LNCaP clone FGC (cell line): ENCODE measurements at regions not wholly inside any gene's neighbourhood (a gene's known extent, or its start where the extent isn't known, plus 50 kb on each side); places are given as distances from the start of the nearest gene placed in this dataset.

Source experiments
- DNase-seq: peaks from one replicate; pipeline ENCODE4 v3.0.0-alpha.2; 2011; ENCODE audit warnings: low read depth
- H3K4me3 ChIP-seq: 2 replicates; pipeline ENCODE4 v1.5.1; 2011; ENCODE audit warnings: mild to moderate bottlenecking, low read depth, low read length, control low read depth
- TF ChIP-seq, protein P1 (sequence below): IDR thresholded peaks from 2 replicates; pipeline ENCODE4 v1.5.1; 2012; ENCODE audit warnings: mild to moderate bottlenecking; ENCODE audit not compliant: control insufficient read depth, insufficient read depth; ENCODE audit errors: extremely low read depth

DNA sequence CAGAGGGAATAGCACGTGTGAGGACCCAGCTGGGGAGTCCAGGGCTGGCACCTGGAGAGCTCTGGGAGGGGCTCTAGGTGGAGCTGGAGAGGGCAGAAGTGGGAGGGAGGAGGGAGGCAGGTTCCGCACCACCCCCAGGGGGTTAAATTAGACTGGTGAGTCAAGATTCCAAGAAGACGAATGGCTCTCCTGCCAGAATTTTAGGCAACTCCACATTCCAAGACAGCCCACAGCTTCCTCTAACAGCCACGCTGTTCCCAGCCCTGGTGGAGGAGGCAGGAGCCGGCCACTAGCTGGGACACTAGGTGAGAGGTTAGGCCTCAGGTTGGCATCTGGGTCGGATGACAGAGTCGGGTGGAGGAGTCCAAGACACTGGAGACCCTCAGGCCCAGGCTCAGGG lies 60.2 kb downstream of the TFAP2C start:
- H3K4me3 ChIP-seq, result no peak overlapping the region
- TF ChIP-seq, protein P1, sequence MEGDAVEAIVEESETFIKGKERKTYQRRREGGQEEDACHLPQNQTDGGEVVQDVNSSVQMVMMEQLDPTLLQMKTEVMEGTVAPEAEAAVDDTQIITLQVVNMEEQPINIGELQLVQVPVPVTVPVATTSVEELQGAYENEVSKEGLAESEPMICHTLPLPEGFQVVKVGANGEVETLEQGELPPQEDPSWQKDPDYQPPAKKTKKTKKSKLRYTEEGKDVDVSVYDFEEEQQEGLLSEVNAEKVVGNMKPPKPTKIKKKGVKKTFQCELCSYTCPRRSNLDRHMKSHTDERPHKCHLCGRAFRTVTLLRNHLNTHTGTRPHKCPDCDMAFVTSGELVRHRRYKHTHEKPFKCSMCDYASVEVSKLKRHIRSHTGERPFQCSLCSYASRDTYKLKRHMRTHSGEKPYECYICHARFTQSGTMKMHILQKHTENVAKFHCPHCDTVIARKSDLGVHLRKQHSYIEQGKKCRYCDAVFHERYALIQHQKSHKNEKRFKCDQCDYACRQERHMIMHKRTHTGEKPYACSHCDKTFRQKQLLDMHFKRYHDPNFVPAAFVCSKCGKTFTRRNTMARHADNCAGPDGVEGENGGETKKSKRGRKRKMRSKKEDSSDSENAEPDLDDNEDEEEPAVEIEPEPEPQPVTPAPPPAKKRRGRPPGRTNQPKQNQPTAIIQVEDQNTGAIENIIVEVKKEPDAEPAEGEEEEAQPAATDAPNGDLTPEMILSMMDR, result no peak
- DNase-seq, result no peak

DNA sequence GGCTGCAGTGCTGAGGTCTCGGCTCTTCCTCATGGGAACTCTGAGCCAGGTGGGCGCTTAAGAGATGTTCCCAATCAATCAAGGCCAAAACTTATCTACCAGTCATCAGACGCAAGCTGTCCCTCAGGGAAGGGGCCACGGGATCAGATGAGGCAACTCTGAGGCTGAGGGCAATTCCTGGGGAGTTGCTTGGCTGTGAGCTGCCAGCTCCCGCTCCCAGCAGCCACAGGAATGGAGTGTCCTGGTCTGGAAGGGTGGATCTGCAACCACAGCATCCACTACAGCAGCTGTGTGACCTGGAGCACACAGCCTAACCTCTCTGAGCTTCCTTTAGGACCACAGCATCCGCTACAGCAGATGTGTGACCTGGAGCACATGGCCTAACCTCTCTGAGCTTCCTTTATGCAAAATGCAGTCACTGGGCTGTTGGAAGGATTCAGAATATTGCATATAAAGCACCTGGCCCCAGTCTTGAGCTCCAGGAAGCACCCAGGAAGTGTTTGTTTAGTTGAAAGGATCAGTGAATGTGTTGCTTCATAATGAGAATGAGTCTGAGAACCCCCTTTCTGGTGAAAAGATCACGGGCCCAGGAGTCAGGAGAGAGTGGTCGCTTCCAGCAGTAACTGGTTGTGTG lies 60.9 kb downstream of the TFAP2C start:
- DNase-seq, result no peak
- H3K4me3 ChIP-seq, result no peak overlapping the region
- TF ChIP-seq, protein P1, result no peak

DNA sequence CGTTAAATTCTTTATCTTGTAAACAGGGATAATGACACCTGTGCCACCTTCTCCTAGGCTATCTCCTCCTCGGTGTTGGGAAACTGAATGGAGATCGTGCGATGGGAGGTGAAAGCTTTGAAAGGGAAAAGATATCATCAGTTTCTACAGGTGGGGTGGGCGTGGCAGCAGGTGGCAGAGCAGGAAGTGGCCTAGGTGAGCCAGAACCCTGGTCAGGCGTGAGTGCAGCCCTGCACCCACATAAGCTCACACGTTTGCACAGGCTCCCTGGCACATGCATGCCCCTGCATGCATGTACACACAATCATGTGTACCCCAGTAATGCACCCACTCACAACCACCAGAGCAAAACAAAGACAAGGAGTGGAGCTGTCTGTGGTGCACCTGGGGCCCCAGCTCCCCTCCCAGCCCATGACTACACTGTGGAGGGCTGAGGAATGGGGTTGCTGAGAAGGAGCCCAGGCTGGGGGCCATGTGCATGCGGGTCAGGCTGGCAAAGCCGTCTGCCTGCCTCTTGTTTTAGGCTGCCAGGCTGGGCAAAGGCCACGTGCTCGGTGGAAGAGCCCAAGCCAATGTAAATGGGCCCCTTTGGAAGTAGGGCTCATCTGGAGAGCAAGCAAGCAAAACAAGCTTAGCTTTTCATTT lies 61.5 kb downstream of the TFAP2C start:
- no peak overlapping the region for H3K4me3 ChIP-seq
- no peak for DNase-seq

DNA sequence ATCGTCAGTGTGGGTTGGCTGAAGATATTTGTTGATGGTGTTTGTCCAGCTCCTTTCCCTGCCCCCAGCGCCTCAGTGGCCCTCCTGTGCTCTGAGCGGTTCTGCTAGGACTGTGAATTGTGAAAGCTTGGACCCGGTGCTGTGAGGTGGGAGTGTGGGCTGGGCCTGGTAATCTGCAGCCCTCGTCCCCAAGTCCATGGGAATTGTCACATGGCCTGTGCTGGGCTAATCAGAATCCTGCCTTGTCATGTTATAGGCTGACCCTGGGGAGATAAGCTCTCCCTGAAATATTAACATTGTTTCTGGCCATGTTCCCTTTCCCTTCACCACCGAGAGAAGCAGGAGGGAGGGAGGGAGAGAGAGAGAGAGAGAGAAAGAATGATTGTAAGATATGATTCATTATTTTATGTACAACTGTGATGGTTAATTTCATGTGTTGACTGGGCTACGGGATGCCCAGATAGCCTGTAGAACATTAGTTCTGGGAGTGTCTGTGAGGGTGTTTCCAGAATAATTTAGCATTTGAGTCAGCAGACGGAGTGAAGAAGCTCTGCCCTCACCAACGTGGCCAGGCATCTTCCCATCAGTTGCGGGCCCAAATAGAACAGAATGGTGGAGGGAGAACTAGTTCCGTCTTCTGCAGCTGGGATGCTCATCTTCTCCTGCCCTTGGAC lies 62.4 kb downstream of the TFAP2C start:
- DNase-seq, result no peak
- TF ChIP-seq, protein P1, result no peak
- H3K4me3 ChIP-seq, result no peak overlapping the region

More for the DNA sequence above, 61.5 kb downstream of the TFAP2C start:
- TF ChIP-seq, protein P1, result no peak

DNA sequence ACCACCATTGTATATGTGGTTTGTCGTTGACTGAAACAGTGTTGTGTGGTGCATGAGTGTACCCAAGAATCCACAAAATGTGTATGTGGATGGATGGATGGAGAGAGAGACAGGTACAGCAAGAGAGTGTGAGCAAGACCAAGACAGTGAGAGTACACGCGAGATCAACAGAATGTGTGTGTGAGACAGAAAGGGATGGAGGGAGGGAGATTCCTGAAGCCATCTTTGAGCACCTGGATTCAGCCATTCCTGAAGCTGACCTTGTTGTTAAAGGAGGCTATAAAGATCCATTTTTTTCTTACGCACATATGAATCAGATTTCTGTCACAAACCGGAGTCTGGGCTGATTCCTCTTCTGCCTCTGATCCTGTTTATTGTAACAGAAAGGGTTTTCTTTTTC lies 64.1 kb downstream of the TFAP2C start:
- no peak overlapping the region for H3K4me3 ChIP-seq
- no peak for DNase-seq
- TF ChIP-seq, protein P1, result no peak

DNA sequence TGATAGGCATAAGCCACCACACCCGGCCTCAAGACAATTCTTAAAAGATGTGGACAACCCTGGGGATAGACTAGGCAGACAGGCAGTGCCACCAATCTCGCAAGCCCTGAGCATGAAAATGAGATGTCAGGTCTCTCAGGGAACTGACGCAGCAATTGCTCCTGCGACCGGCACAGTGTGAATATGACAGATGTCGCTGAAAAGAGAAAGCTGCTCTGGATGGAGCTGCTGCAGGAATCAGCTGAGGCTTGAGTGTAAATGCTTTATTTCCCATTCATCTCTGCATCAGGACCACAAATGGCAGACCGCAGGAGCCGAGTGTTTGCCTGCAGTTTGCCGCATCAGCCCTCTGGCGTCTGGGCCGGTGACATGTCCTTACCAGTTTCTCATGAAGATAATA lies 68.4 kb downstream of the TFAP2C start:
- DNase-seq, result no peak
- TF ChIP-seq, protein P1, result no peak
- no peak overlapping the region for H3K4me3 ChIP-seq
